Stimulated activated CD4-positive, alpha-beta T cell treated with anti-CD3 and anti-CD28 coated beads, Interleukin-1b, Interleukin-23, amount 100 ng/mL, for 24 hours (primary cell): ENCODE measurements at regions not wholly inside any gene's neighbourhood (a gene's known extent, or its start where the extent isn't known, plus 50 kb on each side); places are given as distances from the start of the nearest gene placed in this dataset.

Source experiments
- DNase-seq, 4 experiments: peaks; one replicate each; pipeline ENCODE4 v3.0.0-alpha.2; 2020; ENCODE audit warnings: low read depth in 4 of 4, low spot score in 1 of 4

DNA sequence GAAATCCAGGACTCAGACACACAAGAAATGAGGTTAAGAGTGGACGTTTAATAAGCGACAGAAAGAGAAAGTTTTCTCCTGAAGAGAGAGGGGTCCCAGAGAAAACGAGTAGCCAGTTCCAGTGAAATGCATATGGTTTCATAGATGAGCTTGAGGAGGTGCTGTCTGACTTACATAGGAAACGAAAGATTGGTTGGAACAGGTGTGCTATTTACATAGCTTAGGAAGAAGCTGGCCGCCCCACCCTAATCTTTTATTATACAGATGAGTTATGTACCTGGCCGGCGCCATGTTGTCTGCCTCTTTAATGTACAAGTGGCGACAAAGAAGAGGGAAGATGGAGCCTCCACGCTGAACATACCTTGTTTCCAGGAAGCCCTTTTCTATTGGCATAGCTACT, 223.0 kb downstream of the SLC6A15 start:
- no peak for DNase-seq

DNA sequence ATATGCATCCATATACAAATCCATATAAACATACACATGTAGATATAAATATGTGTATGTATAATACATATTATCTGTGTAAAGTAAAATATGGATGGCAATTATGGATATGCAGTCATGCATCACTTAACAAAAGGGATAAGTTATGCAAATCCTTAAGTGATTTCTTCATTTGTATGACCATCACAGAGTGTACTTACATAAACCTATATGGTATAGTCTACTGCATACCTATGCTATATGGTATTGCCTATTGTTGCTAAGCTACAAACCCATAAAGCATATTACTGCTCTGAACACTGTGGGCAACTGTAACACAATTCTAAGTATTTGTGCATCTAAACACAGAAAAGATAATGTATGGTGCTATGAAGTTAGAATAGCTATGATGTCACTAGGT, 227.2 kb downstream of the SLC6A15 start:
- DNase-seq: no peak

DNA sequence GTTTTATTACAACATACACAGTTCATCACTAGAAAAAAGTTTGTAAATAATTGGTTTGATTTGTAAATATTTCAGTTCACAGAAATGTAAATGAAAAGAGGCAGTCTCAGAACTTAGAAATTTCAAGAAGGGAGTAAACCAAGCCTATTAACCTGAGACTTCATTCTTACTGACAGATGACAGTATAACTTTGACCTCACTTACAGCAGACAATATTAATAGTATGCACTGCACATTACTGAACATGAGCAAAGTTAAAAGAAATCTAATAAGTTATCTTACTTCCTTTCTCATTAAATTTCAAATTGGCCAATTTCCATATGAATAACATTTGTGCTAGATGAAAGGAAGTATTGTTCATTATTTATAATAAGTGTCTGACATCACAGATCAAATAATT, 235.8 kb downstream of the SLC6A15 start:
- no peak for DNase-seq

DNA sequence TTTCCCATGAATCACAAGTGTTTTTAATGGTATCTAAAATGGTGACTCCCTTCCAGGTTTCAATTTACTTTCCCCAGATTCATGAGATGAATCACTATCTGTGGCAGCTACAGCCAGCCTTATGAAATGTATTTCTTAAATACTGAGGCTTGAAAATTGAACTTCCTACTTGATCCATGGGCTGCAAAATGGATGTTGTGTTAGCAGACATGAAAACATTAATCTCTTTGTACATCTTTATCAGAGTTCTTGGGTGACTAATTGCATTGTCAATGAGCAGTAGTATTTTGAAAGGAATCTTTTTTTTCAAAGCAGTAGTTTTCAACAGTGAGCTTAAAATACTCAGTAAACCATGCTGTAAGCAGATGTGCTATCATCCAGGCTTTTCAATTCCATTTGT, 250.8 kb downstream of the SLC6A15 start:
- no peak for DNase-seq

DNA sequence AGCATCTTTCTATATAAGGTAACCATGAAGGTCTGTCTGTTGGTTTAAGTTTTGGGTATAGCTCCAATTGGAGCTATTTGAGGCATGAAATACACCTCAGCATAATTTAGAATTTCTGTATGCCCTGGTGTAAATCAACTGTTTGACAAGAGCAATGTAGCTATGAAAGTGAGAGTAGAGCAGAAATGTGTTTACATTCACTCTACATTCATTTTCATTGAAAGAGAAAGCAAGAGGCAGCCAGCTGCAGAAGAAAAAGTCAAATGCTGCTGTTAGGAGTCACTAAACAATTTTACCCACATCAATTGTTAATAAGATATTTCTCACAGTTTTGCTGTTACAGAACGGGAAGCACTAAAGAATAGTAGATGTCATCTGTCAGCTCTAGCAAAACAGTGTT, 252.5 kb downstream of the SLC6A15 start:
- no peak for DNase-seq

DNA sequence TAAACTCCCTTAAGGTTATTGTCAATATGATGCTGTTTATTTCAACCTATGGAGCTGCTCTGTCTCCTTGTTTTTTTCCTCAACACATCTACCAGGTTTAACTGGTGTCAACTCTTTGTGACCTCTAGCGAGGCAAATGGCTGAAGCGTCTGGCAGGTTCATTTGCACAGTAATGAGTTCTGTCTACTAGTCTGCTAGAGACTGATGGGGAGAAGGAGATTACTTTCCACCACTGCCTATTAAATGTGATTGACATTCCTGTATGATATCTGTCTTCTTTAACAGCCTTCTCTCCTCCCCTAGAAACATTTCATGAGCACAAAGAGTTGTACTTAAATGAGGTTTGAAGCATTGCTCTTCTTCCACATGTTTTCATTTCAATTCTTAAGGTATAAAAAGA, 253.7 kb downstream of the SLC6A15 start:
- DNase-seq: no peak

DNA sequence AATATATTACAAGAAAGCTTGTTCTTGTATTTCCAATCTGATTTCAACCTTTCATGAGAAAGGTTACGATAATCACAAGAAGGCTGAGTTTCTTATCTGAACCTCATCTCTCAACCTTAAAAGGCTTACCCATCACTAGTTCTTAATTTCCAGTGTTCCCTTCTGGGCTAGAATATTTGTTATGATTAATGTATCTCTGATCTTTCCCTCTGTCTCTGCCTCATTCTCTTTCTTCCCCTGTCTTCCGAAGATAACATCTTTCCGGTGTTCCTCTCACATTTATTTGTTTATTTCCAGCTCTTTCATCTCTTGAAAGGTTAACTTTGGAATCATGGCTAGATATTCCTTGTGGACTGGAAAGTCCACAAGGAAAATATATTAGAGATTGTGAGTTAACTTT, 255.9 kb downstream of the SLC6A15 start:
- DNase-seq: no peak

DNA sequence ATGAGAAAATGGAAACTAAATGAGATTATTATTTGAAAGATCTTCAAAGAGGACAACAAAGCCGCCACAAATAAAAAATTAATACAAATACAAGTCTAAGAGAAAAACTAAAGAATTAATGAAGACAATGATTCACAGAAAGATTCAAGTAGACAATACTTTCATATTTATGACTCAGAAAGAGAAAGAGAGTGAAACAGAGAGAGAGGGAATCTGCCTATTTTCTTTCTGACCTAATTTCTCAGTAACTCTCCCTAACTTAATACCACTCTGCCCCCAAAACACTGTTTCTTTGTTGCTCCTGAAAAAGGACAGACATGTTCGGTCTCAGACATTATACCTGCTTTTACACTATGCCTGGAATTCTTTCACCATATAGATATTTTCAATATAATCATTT, 259.1 kb downstream of the SLC6A15 start:
- no peak for DNase-seq

DNA sequence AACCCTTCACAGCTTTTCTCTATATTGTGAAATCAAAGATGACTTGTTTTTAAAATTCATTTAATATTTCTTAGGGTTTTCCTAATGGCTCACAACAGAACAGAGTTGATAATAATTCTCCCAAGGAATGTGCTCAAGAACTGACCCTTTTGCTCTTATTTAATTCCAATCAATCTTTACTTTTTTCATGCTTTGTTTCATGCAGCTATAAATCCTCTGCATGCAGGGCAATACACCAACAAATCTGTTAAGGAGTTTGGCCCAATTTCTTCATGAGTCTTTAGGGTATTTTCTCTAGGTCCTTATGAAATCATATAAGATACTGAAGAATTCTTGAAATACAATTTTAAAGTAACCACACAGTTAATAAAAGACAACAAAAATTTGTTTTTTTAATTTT, 264.2 kb downstream of the SLC6A15 start:
- no peak for DNase-seq

DNA sequence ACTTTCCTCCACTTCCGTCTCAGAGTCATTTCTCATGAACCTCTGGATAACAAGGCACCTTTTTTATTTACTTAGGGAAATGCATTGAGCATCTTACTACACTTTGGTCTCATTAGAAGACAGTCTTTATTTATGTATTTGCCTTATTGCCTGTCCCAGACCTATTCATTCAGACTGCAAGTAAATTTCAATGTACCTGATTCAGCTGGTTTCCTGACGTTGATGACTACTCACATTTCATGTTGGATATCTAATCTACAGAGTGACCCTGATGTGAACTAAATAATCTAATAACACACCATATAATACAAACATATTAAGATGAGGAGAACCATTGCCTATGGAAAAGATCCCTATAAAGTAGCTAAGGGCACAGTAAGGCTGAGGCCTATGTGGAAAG, 267.7 kb downstream of the SLC6A15 start:
- no peak for DNase-seq

DNA sequence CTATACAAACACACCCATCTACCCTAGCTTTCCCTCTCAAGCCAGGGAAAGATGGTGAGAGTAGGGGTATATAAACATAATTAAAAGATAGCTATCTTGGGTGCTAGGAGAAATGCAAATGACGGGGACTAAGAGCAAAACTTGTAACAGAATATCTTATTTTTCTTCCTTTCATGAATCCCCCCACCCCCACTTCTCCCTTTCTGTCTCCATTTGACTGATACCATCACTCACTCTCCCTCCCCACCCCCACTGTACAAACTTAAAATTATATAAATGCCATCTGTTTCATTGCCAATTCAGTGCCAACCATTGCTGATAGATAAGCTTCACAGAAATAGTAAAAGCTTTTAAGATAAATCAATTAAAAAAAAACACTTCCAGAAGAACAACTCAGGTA, 268.6 kb downstream of the SLC6A15 start:
- DNase-seq: no peak

DNA sequence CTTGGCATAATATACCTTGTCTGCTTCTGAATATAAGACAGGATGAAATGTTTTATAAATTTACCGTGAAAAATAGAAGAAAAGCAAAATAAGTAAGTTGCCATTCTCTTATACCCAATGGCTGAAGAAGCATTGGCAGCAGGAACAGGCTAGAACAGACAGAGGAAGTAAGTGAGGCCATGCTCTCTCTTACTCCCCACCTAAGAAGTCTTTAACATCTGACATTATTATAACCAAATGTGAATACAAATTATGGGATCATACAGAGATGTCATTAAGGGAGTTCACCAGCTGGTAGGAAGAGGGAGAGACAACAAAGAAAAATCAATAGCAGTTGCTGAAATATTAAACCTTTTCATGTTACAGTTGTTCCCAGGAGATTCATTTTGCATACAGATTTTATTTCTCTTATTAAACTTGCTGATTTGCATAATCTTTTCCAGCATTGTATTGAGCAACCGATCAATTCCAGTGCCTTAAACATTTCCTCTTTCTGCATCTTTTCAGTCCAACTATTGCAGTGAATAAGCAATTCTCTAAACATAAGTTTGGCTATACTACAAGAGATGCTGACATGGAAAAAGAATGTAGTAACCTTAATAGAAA, 270.6 kb downstream of the SLC6A15 start:
- no peak for DNase-seq

DNA sequence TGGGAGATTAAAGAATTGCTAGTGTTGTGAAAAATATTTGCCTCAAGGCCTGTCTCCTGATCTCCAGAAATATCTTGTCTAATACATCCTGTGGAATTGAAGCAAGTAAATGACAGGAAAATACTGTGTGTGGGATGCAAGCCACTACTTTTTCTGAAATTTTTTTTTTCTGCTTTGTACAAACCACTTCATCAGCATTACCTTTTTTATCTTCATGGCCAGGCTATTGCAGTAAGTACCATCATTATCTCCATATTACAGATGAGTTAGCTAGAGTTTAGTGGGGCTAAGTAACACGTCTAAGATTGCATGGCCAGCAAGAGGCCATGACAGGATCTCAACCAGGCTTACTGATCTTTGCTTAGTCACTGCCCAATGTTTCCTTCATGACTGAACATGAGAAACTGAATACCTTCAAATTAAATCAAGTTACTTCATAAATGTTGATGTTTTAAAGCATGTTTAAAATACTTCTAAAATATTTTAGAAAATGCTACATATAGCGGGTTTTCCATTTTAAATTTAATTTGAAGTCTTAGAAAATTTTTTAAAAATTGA, 273.7 kb downstream of the SLC6A15 start:
- no peak for DNase-seq

DNA sequence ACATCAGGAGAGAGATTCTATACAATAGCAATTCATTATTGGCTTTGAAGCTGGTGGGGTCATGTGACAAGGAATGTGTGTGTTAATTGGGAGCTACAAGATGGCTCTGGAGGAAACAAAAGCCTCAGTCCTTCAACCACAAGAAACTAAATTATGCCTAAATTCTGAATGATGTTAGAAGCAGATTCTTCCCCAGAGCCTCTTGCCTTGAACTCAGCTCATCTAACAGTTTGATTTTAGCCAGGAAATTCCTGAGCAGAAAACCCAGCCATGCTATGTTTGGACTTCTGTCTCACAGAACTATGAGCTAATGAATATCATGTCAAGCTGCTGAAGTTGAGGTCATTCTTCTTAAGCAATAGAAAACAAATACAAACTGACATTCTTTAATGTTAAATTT, 274.7 kb downstream of the SLC6A15 start:
- DNase-seq: no peak

DNA sequence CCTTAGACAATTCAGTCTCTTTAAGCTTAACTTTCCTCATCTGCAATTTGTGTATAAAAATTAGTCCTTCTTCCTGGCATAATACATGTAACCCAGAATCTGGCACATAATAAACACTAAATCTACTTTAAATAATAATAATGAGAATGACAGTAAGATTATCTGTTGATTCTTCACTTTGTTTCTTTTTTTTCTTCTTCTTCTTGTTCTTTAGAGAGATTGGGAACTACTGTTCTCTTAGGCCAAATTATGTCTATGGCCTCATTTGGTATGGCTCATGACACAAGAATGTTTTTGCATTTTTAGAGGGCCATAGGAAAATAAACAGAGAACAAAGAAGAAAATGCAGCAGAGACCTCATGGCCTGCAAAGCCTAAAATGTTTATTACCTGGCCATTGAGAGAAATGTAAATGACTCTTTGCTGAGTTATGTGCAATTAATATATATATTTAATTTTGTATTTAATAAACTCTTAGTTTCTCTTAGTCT, 275.8 kb downstream of the SLC6A15 start:
- no peak for DNase-seq

DNA sequence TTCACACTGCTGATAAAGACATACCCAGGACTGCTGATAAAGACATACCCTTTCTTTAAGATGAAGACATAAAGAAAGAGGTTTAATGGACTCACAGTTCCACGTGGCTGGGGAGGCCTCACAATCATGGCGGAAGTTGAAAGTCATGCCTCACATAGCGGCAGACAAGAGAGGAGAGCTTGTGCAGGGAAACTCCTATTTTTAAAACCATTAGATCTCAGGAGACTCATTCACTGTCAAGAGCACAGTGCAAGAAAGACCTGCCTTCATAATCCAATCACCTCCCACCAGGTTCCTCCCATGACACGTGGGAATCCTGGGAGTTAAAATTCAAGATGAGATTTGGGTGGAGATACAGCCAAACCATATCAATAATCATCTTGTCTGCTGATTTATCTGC, 278.1 kb downstream of the SLC6A15 start:
- DNase-seq: no peak

DNA sequence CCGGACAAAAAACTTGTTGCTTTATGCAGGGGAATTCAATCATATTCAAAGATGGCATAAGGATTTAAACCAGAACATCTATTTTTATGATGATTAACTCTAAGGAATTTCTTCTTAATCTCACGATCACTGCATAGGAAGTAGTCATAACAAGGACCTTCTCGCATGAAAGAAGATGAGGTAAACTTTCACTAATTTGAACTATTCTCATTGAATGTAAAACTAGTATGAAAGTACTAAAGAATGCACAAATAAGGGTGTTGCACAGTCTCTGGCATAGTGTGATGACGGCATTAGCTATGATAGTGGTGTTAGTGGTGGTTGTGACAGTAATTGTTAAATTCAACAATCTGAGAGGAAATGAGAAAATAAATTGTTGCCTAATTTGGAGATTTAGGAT, 280.0 kb downstream of the SLC6A15 start:
- DNase-seq: no peak

DNA sequence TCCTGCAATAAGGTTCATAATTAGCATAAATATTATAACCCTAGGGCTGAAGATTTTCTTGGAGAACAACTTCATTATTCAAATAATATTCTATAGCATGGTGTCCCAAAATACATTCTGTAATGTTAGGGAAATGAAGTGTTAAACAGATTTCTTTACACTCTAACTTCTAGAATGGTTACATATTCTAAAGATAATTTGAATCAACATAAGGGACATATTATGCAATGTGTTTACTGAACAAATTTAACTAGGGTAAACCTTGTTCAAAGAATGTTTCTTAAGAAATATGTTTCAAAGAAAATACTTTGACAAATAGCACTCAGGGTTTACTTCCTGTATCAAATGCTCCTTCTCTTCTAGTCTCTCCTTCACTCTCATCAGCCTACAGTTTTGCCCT, 281.6 kb downstream of the SLC6A15 start:
- no peak for DNase-seq

DNA sequence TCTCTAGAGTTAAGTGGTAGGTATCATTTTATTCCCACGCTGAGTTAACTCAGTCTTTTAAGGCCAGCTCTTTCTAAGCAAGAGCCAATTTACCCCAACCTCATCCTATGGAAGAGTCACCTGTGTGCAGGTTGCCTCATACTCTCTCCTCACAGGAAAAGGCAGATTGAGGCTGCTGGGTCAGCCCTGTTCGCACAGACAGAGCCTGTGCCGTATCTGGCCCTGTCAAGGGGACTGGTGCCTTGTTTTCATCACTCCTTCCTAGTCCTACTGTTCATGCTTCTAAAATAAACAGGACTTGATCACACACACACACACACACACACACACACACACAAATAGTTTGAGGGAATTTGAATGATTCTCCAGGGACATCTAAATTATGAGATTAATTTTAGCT, 285.0 kb downstream of the SLC6A15 start:
- DNase-seq: no peak

DNA sequence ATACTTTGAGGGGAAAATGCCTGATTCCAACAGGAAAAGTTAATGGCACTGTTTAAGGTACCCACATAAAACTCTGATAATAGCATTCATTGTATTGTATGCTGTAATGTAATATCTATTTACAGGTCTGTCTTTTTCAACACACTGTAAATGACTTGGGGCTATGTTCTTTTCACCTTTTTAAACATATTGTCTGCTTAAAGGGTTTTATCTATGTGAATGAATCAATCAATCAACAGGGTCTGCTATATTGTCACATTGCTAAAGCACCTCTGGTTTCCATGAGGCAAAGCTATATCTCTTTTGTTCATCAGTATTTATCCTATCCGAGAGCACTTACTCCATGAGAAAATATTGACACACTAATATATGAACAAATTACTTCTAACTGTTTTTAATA, 288.0 kb downstream of the SLC6A15 start:
- DNase-seq: no peak

DNA sequence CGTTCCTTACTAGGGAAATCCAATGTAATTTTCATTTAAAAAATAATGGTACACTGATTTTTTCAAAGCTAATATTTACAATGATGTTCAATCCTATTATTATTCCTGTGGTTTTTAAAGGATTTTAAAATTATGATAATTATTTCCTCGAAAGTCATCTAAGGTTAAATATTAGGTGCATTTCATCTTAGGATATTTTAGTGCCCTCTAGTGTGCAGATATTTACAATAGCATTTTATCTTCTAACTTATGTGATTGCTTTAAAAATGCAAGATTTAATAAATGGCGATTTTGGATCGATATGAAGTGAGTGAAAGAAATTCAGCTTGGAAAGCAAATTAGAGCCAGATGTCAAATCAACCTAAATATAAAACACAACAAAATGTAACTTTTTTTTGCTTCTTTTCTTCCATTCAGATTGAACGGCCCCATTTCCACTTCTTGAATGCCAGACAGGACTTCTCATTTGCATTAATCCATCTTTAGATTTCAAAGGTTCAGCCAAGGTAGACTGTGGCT, 293.5 kb downstream of the SLC6A15 start:
- no peak for DNase-seq

DNA sequence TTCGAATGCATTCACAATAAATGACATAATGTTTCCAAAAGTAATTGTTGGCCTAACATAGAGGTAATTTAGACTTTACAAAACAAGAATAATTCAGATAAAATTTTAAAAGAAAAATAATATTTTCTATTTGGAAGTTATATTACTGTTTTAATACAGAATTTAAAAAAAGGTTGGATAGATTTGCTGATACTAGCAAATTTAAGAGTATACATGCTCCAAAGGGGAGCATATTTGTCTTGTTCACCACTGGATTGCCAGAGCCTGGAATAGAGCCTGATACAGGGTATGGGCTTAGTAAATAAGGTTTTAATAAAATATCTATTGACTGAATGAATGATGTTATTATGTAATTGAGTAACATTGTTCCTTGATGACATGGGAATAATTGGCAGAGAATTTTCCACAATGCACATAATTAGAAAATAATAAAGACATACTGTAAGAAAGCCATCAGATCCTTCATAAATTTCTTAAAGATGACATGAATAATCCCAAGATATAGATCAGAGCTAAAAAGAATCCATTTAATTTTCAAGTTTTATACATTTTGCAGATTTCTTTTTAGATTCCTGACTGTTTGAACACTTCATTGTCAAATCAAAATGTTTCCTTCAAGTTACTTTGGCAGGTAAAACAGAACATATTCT, 305.3 kb downstream of the SLC6A15 start:
- DNase-seq: no peak

DNA sequence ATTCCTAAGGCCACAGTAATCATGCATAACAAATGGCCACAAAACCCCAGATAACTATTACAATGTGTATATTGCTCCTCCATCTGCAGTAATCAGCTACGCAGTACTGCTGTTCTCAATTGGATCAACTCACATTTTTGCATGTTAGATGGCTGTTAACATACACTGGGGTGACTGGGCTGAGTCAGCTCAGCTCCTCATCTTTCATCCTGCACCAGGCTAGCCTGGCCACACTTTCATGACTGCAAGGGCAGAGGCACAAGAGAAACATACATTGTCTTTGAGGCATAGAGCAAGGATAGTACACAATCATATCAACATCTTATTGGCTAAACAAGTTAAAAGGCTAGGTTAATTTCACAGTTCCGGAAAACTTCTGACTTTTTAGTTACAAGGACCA, 306.6 kb downstream of the SLC6A15 start:
- no peak for DNase-seq
